ENCODE measurements at regions not wholly inside any gene's neighbourhood (a gene's known extent, or its start where the extent isn't known, plus 50 kb on each side); places are given as distances from the start of the nearest gene placed in this dataset.

- no peak for DNase-seq (ENCODE audit: low read depth, low spot score)
Measured at GRCh38 chr1:87603626-87604025, 274.9 kb downstream of the LMO4 start.

- DNase-seq (ENCODE audit: low read depth, low spot score), result no peak
Measured at GRCh38 chr1:87612956-87613355, 284.3 kb downstream of the LMO4 start.

GRCh38 chr1:87615491-87615890, 286.8 kb downstream of the LMO4 start:
- DNase-seq (ENCODE audit: low read depth, low spot score), result no peak

- DNase-seq (ENCODE audit: low read depth, low spot score), result no peak
Measured at GRCh38 chr1:87615901-87616300, 287.2 kb downstream of the LMO4 start.

- DNase-seq (ENCODE audit: low read depth, low spot score), result no peak
Measured at GRCh38 chr1:87620807-87621206, 292.1 kb downstream of the LMO4 start.

GRCh38 chr1:87629673-87630072, 301.0 kb downstream of the LMO4 start:
- DNase-seq (ENCODE audit: low read depth, low spot score), result no peak

GRCh38 chr1:87632232-87632631, 303.6 kb downstream of the LMO4 start:
- no peak for DNase-seq (ENCODE audit: low read depth, low spot score)

- no peak for DNase-seq (ENCODE audit: low read depth, low spot score)
Measured at GRCh38 chr1:87636198-87636892, 307.7 kb downstream of the LMO4 start.

- no peak for DNase-seq (ENCODE audit: low read depth, low spot score)
Measured at GRCh38 chr1:87638636-87639035, 310.0 kb downstream of the LMO4 start.

- no peak for DNase-seq (ENCODE audit: low read depth, low spot score)
Measured at GRCh38 chr1:87641996-87642395, 313.3 kb downstream of the LMO4 start.

- no peak for DNase-seq (ENCODE audit: low read depth, low spot score)
Measured at GRCh38 chr1:87642581-87643221, 314.0 kb downstream of the LMO4 start.

- no peak for DNase-seq (ENCODE audit: low read depth, low spot score)
Measured at GRCh38 chr1:87644033-87644578, 315.4 kb downstream of the LMO4 start.

GRCh38 chr1:87644579-87645190, 316.0 kb downstream of the LMO4 start:
- DNase-seq (ENCODE audit: low read depth, low spot score), result no peak

- DNase-seq (ENCODE audit: low read depth, low spot score), result no peak
Measured at GRCh38 chr1:87647430-87648177, 318.9 kb downstream of the LMO4 start.

GRCh38 chr1:87648323-87649119, 319.8 kb downstream of the LMO4 start:
- DNase-seq (ENCODE audit: low read depth, low spot score), result no peak

- DNase-seq (ENCODE audit: low read depth, low spot score), result no peak
Measured at GRCh38 chr1:87650306-87650705, 321.6 kb downstream of the LMO4 start.

GRCh38 chr1:87652176-87652575, 323.5 kb downstream of the LMO4 start:
- DNase-seq (ENCODE audit: low read depth, low spot score), result no peak

GRCh38 chr1:87665151-87665550, 336.5 kb downstream of the LMO4 start:
- DNase-seq (ENCODE audit: low read depth, low spot score), result no peak

- no peak for DNase-seq (ENCODE audit: low read depth, low spot score)
Measured at GRCh38 chr1:87666681-87667080, 338.0 kb downstream of the LMO4 start.

- no peak for DNase-seq (ENCODE audit: low read depth, low spot score)
Measured at GRCh38 chr1:87669674-87670073, 341.0 kb downstream of the LMO4 start.

- DNase-seq (ENCODE audit: low read depth, low spot score), result no peak
Measured at GRCh38 chr1:87673309-87673708, 344.6 kb downstream of the LMO4 start.

Measured in pulmonary artery endothelial cell (primary cell).